ENCODE measurements at regions not wholly inside any gene's neighbourhood (a gene's known extent, or its start where the extent isn't known, plus 50 kb on each side); places are given as distances from the start of the nearest gene placed in this dataset.

GRCh38 chr10:126732308-126732707 is 61.8 kb upstream of the C10orf90 start (continued):
- TF ChIP-seq KDM4A (IDR thresholded peaks at IDR 0.05; ENCODE audit: low read depth, low read length, severe bottlenecking) (no peak), CBX5 (IDR thresholded peaks at IDR 0.05; ENCODE audit: low read depth, low read length) (no peak), CTCF (IDR thresholded peaks at IDR 0.05; ENCODE audit: control extremely low read depth in 1 of 3, insufficient read depth in 1 of 3, low read depth in 1 of 3, low read length in 3 of 3) (no peak), CBX8 (IDR thresholded peaks at IDR 0.05; ENCODE audit: borderline replicate concordance, low read depth, low read length) (no peak), GABPA (IDR thresholded peaks at IDR 0.05; ENCODE audit: borderline replicate concordance, insufficient read depth, low read length) (no peak), RAD21 (IDR thresholded peaks at IDR 0.05 in 1 of 2, conservative IDR thresholded peaks at IDR 0.05 in 1 of 2; ENCODE audit: low read depth in 2 of 2, low read length in 2 of 2) (no peak), POLR2A (IDR thresholded peaks at IDR 0.05; ENCODE audit: control extremely low read depth in 1 of 2, low read depth in 2 of 2, low read length in 2 of 2) (no peak)

Data from H1 (cell line).